ENCODE measurements at regions not wholly inside any gene's neighbourhood (a gene's known extent, or its start where the extent isn't known, plus 50 kb on each side); places are given as distances from the start of the nearest gene placed in this dataset.

DNA sequence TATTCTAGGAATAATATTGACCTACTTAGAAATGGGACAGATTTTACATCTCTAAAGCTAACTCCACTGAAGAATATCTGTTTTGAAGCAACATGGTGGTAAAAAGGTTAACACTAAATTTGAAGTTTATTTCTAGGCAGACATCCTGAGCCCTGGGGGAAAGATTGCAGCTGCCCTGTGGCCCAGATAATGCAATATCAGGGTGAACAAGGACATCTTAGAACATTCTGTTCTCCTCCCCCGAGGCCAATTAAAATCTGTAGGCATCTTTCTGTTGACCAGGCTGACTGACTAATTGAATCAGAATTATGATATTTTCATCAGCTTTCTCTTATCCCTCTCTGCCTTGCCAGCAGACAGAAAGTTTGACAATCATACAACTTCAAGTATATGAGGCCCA lies 149.8 kb upstream of the DUSP10 start:
- Mint-ChIP-seq H3K4me1 (ENCODE audit: low read depth) (peaks cover 30% of the 10 kb centered on the region), H3K36me3 (ENCODE audit: low read depth) (peaks cover 2% of the 10 kb centered on the region), H3K9me3 (ENCODE audit: low read depth) (peaks cover 8% of the 10 kb centered on the region), H3K27me3 (ENCODE audit: low read depth) (no peaks in the 10 kb centered on the region), H3K4me3 (ENCODE audit: unreplicated experiment) (no peak overlapping the region), H3K27ac (ENCODE audit: unreplicated experiment) (no peak overlapping the region)
- no peak for DNase-seq (ENCODE audit: low spot score)
- TF ChIP-seq, protein P1, sequence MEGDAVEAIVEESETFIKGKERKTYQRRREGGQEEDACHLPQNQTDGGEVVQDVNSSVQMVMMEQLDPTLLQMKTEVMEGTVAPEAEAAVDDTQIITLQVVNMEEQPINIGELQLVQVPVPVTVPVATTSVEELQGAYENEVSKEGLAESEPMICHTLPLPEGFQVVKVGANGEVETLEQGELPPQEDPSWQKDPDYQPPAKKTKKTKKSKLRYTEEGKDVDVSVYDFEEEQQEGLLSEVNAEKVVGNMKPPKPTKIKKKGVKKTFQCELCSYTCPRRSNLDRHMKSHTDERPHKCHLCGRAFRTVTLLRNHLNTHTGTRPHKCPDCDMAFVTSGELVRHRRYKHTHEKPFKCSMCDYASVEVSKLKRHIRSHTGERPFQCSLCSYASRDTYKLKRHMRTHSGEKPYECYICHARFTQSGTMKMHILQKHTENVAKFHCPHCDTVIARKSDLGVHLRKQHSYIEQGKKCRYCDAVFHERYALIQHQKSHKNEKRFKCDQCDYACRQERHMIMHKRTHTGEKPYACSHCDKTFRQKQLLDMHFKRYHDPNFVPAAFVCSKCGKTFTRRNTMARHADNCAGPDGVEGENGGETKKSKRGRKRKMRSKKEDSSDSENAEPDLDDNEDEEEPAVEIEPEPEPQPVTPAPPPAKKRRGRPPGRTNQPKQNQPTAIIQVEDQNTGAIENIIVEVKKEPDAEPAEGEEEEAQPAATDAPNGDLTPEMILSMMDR (IDR thresholded peaks at IDR 0.05): no peak

DNA sequence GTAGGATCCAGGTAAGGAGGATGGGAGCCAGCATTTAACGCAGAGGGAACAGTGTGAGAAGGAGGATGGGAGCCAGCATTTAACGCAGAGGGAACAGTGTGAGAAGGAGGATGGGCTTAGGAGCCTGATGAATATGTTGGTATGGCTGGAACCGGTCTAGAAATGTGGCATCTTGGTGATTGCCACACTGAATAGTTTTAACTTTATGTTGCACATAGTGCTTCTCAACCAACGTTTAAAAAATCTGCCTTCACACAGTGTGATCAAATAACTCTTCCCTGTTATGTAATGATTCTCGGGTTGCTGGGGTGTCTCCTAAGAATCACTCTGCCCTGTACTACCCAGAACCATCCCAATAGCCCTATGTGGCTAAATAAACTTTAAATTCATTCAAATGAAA lies 146.9 kb upstream of the DUSP10 start:
- no peaks in the 10 kb centered on the region for H3K36me3 Mint-ChIP-seq (ENCODE audit: low read depth)
- no peak for DNase-seq (ENCODE audit: low spot score)
- H3K9me3 Mint-ChIP-seq (ENCODE audit: low read depth): no peaks in the 10 kb centered on the region
- H3K27me3 Mint-ChIP-seq (ENCODE audit: low read depth): no peaks in the 10 kb centered on the region
- H3K4me3 Mint-ChIP-seq (ENCODE audit: unreplicated experiment): no peak overlapping the region
- H3K27ac Mint-ChIP-seq (ENCODE audit: unreplicated experiment): no peak overlapping the region
- peaks cover 42% of the 10 kb centered on the region for H3K4me1 Mint-ChIP-seq (ENCODE audit: low read depth)
- TF ChIP-seq, protein P1 (IDR thresholded peaks at IDR 0.05): no peak

DNA sequence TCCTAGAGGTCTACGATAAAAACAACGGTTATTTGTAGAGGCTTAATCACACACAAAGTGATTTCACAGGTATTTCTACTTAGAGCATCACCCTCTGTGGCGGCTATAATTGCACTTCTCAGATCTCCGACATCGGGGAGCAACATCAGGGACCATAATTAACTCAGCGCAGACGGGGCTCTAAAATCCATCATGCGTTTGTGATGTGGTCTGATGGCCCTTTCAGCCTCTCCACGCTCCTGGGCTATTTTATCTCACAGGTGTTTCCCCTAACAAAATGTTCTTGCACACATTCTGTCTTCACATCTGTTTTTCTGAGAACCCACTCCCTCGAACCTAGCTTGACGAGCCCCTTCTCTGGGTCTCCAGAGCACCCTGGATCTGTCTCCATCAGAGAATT lies 146.3 kb upstream of the DUSP10 start:
- Mint-ChIP-seq H3K27ac (ENCODE audit: unreplicated experiment) (no peak overlapping the region), H3K9me3 (ENCODE audit: low read depth) (no peaks in the 10 kb centered on the region), H3K4me3 (ENCODE audit: unreplicated experiment) (no peak overlapping the region)

DNA sequence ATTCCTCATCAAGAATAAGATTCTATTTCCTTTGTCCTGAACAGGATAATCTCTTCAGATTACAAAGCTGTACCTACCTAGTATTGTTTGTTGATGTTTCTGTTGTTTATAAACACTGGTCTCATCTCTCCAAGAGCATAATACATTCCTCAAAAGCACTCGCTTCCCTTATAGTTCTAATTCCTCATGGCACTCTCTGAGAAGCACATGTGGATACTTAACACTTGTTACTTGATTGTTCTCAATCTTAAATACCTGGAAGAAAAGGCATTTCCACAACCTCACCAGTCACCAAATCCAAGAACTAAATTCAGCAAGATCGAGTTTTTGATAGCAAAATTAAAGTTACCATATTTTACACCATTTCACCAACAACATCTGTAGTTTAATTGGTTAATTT lies 145.9 kb upstream of the DUSP10 start:
- Mint-ChIP-seq H3K27ac (ENCODE audit: unreplicated experiment) (no peak overlapping the region), H3K4me3 (ENCODE audit: unreplicated experiment) (no peak overlapping the region), H3K4me1 (ENCODE audit: low read depth) (peaks cover 42% of the 10 kb centered on the region), H3K27me3 (ENCODE audit: low read depth) (no peaks in the 10 kb centered on the region), H3K9me3 (ENCODE audit: low read depth) (no peaks in the 10 kb centered on the region), H3K36me3 (ENCODE audit: low read depth) (no peaks in the 10 kb centered on the region)
- DNase-seq (ENCODE audit: low spot score): no peak
- TF ChIP-seq, protein P1 (IDR thresholded peaks at IDR 0.05): no peak

More for the DNA sequence above, 146.3 kb upstream of the DUSP10 start:
- H3K27me3 Mint-ChIP-seq (ENCODE audit: low read depth): no peaks in the 10 kb centered on the region
- H3K4me1 Mint-ChIP-seq (ENCODE audit: low read depth): peaks cover 42% of the 10 kb centered on the region
- TF ChIP-seq, protein P1 (IDR thresholded peaks at IDR 0.05): no peak
- DNase-seq (ENCODE audit: low spot score): no peak
- H3K36me3 Mint-ChIP-seq (ENCODE audit: low read depth): no peaks in the 10 kb centered on the region

DNA sequence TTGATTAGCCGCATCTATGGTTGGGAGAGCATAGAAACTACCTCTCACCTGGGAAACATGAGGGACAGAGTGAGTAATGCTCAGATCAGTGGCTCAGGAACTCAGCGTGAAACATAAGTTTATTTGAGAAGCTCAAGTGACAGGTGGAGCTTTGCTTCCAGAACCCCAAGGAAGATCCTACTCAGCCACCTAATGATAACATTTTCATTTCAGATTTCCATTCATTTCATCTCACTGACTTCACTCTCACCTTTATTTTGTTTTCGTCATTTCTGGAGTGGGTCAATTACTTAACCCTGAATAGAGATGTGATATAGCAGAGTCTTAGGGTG lies 145.5 kb upstream of the DUSP10 start:
- Mint-ChIP-seq H3K9me3 (ENCODE audit: low read depth) (no peaks in the 10 kb centered on the region), H3K27me3 (ENCODE audit: low read depth) (no peaks in the 10 kb centered on the region), H3K36me3 (ENCODE audit: low read depth) (no peaks in the 10 kb centered on the region), H3K27ac (ENCODE audit: unreplicated experiment) (peak overlapping the region; percentile 19), H3K4me3 (ENCODE audit: unreplicated experiment) (no peak overlapping the region), H3K4me1 (ENCODE audit: low read depth) (peaks cover 42% of the 10 kb centered on the region)
- TF ChIP-seq, protein P1 (IDR thresholded peaks at IDR 0.05): no peak
- no peak for DNase-seq (ENCODE audit: low spot score)

All from chondrocyte (in vitro differentiated cells).